NB4 (cell line): ENCODE measurements at regions not wholly inside any gene's neighbourhood (a gene's known extent, or its start where the extent isn't known, plus 50 kb on each side); places are given as distances from the start of the nearest gene placed in this dataset.

ENCODE experiments used
- DNase-seq: peaks from one replicate; pipeline ENCODE4 v3.0.0; 2010; ENCODE audit warnings: low read depth
- H3K4me3 ChIP-seq: one replicate; pipeline ENCODE4 v1.5.1; 2011; ENCODE audit warnings: mild to moderate bottlenecking, low read depth, low read length, moderate library complexity
- CTCF ChIP-seq: IDR thresholded peaks from one replicate; pipeline ENCODE4 v1.5.1; 2012; ENCODE audit warnings: low read depth, low read length
- MAX ChIP-seq: IDR thresholded peaks from 2 replicates; pipeline ENCODE4 v1.6.1; 2011; ENCODE audit warnings: low read depth, low read length
- MYC ChIP-seq: IDR thresholded peaks from 2 replicates; pipeline ENCODE4 v1.6.1; 2011; ENCODE audit warnings: low read depth, low read length
- POLR2A ChIP-seq: IDR thresholded peaks from 2 replicates; pipeline ENCODE4 v1.6.1; 2011; ENCODE audit warnings: mild to moderate bottlenecking; ENCODE audit not compliant: insufficient read length; ENCODE audit errors: extremely low read depth

- DNase-seq = no peak
- H3K4me3 ChIP-seq = no peak overlapping the region
- TF ChIP-seq CTCF = no peak
- no peak for TF ChIP-seq POLR2A
- no peak for TF ChIP-seq MAX
- TF ChIP-seq MYC = no peak
Observed at GRCh38 chr10:43913676-43914235, 265.1 kb upstream of the ZNF32 start.

- no peak for TF ChIP-seq MYC
- no peak for TF ChIP-seq CTCF
- no peak for TF ChIP-seq POLR2A
- TF ChIP-seq MAX = no peak
- DNase-seq = no peak
- no peak overlapping the region for H3K4me3 ChIP-seq
Observed at GRCh38 chr10:43912469-43912868, 263.8 kb upstream of the ZNF32 start.

GRCh38 chr10:43906490-43906889 lies 257.8 kb upstream of the ZNF32 start:
- no peak for DNase-seq
- H3K4me3 ChIP-seq = no peak overlapping the region
- no peak for TF ChIP-seq CTCF
- no peak for TF ChIP-seq POLR2A
- no peak for TF ChIP-seq MYC
- no peak for TF ChIP-seq MAX

- DNase-seq = no peak
- no peak overlapping the region for H3K4me3 ChIP-seq
- TF ChIP-seq CTCF (no peak), POLR2A (no peak), MYC (no peak), MAX (no peak)
Observed at GRCh38 chr10:43905512-43906236, 257.0 kb upstream of the ZNF32 start.

- no peak for DNase-seq
- TF ChIP-seq POLR2A = no peak
- no peak for TF ChIP-seq MYC
- TF ChIP-seq CTCF = no peak
- TF ChIP-seq MAX = no peak
- no peak overlapping the region for H3K4me3 ChIP-seq
Observed at GRCh38 chr10:43904844-43905243, 256.2 kb upstream of the ZNF32 start.

GRCh38 chr10:43904301-43904700 lies 255.6 kb upstream of the ZNF32 start:
- no peak for TF ChIP-seq CTCF
- no peak for TF ChIP-seq MAX
- no peak for TF ChIP-seq MYC
- no peak for TF ChIP-seq POLR2A
- H3K4me3 ChIP-seq = no peak overlapping the region
- no peak for DNase-seq
